Esophagus muscularis mucosa (tissue), 4 donors: ENCODE measurements at regions not wholly inside any gene's neighbourhood (a gene's known extent, or its start where the extent isn't known, plus 50 kb on each side); places are given as distances from the start of the nearest gene placed in this dataset.

ENCODE experiments used
- CTCF ChIP-seq, 3 experiments: fragments of 200-600 bp in 2 of 3; fragments of 450-650 bp in 1 of 3; sonication (generic) in 2 of 3; IDR thresholded peaks; one replicate each; pipeline ENCODE4 v1.5.1; 2017 to 2019; ENCODE audit warnings: antibody characterized with exemption in 3 of 3, mild to moderate bottlenecking in 2 of 3, moderate library complexity in 1 of 3
- EP300 ChIP-seq: sonication (generic); formaldehyde crosslinking; IDR thresholded peaks from one replicate; pipeline ENCODE4 v1.6.1; 2017; ENCODE audit warnings: antibody characterized with exemption
- POLR2A ChIP-seq: fragments of 450-650 bp; IDR thresholded peaks from one replicate; pipeline ENCODE4 v1.6.1; 2017; ENCODE audit warnings: antibody characterized with exemption, moderate library complexity, mild to moderate bottlenecking, low read depth

- no peak for TF ChIP-seq CTCF (IDR thresholded peaks at IDR 0.05)
- no peak for TF ChIP-seq POLR2A
- TF ChIP-seq EP300: no peak
Observed at GRCh38 chr5:166523206-166523605, 1768.2 kb upstream of the WWC1 start.
